Panc1 (cell line): ENCODE measurements at regions not wholly inside any gene's neighbourhood (a gene's known extent, or its start where the extent isn't known, plus 50 kb on each side); places are given as distances from the start of the nearest gene placed in this dataset.

Source experiments
- ATAC-seq: fragments of 200-7000 bp; cut with Tn5 transposase; 2 replicates; pipeline ENCODE4 v1.9.1; 2020; ENCODE audit warnings: mild to moderate bottlenecking, moderate library complexity
- BruUV-seq: library from RNA; stranded (reverse); fragments of 400-500 nt; replicated peaks from 2 replicates; lab custom pipeline; 2021; lab: Mats Ljungman, UMichigan
- CTCF ChIA-PET: fragments of 300-600 bp; sonication (Branson Sonifier 250); formaldehyde crosslinking; loops from one replicate; lab custom pipeline; 2022; ENCODE audit warnings: antibody characterized with exemption; lab: Charles Lee
- POLR2A ChIA-PET: fragments of 300-600 bp; sonication (Branson Sonifier 250); formaldehyde crosslinking; loops from one replicate; lab custom pipeline; 2022; ENCODE audit warnings: antibody characterized with exemption; lab: Charles Lee
- DNase-seq: peaks from one replicate; pipeline ENCODE4 v3.0.0-alpha.2; 2010; ENCODE audit warnings: low read depth, low spot score
- H3K27ac ChIP-seq: 2 replicates; pipeline ENCODE4 v1.5.1; 2011; ENCODE audit warnings: mild to moderate bottlenecking, low read length, inconsistent platforms
- H3K27me3 ChIP-seq: fragments of 200-500 bp; sonication (Bioruptor generic); 2 replicates; pipeline ENCODE4 v1.6.0; 2014; ENCODE audit warnings: low read length, inconsistent platforms; ENCODE audit not compliant: control insufficient read depth, insufficient read depth
- H3K36me3 ChIP-seq: fragments of 200-500 bp; sonication (Bioruptor generic); 2 replicates; pipeline ENCODE4 v1.5.1; 2014; ENCODE audit warnings: inconsistent platforms, mild to moderate bottlenecking, low read length, moderate library complexity; ENCODE audit not compliant: control insufficient read depth, insufficient read depth
- H3K4me1 ChIP-seq: 2 replicates; pipeline ENCODE4 v1.5.1; 2011; ENCODE audit warnings: inconsistent platforms, mild to moderate bottlenecking, low read length, moderate library complexity; ENCODE audit not compliant: control insufficient read depth, insufficient read depth
- H3K4me3 ChIP-seq, 2 experiments: 2 replicates each; pipeline ENCODE4 v1.5.1; 2011 to 2012; ENCODE audit warnings: low read depth in 2 of 2, low read length in 2 of 2, mild to moderate bottlenecking in 2 of 2, inconsistent platforms in 1 of 2, moderate library complexity in 1 of 2
- H3K9me3 ChIP-seq: fragments of 200-500 bp; sonication (Bioruptor generic); 2 replicates; pipeline ENCODE4 v1.5.1; 2014; ENCODE audit warnings: low read depth, mild to moderate bottlenecking, inconsistent platforms, low read length, moderate library complexity; ENCODE audit not compliant: control insufficient read depth, insufficient read depth
- POLR2AphosphoS5 ChIP-seq: IDR thresholded peaks from 2 replicates; pipeline ENCODE4 v1.6.1; 2012; ENCODE audit warnings: mild to moderate bottlenecking, low read depth, low read length, moderate library complexity
- SIN3A ChIP-seq: IDR thresholded peaks from 2 replicates; pipeline ENCODE4 v1.6.1; 2012; ENCODE audit warnings: low read depth, mild to moderate bottlenecking, low read length, moderate library complexity, borderline replicate concordance; ENCODE audit not compliant: insufficient read depth
- TCF7L2 ChIP-seq: IDR thresholded peaks from 2 replicates; pipeline ENCODE4 v1.6.1; 2011; ENCODE audit warnings: mild to moderate bottlenecking, low read depth, low read length, inconsistent platforms
- in situ Hi-C: cut with HindIII; loops from 2 replicates; pipeline ENCODE4 v1.10.0; 2016; ENCODE audit warnings: low sequenced_read_pairs, low pct_unique_long_range_greater_than_20kb
- intact Hi-C: fragments of 100-400 bp; cut with micrococcal nuclease; formaldehyde crosslinking; loops from one replicate; pipeline ENCODE4 v1.10.0; 2022; ENCODE audit not compliant: unreplicated experiment
- TF ChIP-seq, protein P1 (sequence below): fragments of 450-650 bp; IDR thresholded peaks from 2 replicates; pipeline ENCODE4 v1.5.1; 2017; ENCODE audit warnings: mild to moderate bottlenecking
- TF ChIP-seq, protein P2 (sequence below), 2 experiments: IDR thresholded peaks; 2 replicates each; pipeline ENCODE4 v1.6.1; 2011 to 2012; ENCODE audit warnings: low read depth in 2 of 2, control low read depth in 1 of 2, low read length in 1 of 2, mild to moderate bottlenecking in 1 of 2, moderate library complexity in 1 of 2; ENCODE audit not compliant: insufficient read depth in 1 of 2

DNA sequence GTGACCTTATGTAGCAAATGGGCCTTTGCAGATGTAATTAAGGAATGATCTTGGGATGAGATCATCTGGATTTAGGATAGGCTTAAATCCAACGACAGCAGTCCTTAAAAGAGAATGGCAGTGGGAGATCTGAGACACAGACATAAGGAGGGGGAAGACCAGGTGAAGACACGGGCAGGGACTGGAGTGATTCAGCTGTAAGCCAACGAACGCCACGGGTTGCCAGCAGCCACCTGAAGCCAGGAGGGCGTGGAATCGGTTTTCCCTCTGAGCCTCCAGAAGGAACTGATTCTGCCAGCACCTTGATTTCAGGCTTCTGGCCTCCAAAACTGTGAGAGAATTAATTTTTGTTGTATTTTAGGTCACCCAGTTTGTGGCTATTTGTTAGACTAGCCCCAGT, 218.6 kb upstream of the ANKRD55 start:
- Histone ChIP-seq H3K27ac (no peak overlapping the region), H3K9me3 (no peaks in the 10 kb centered on the region), H3K4me1 (no peaks in the 10 kb centered on the region), H3K27me3 (no peaks in the 10 kb centered on the region; the same call in none of the 2 replicates), H3K36me3 (no peaks in the 10 kb centered on the region), H3K4me3 (no peak overlapping the region)
- in situ Hi-C loops, result no loop called here
- DNase-seq (no peak), ATAC-seq (no peak)
- ChIA-PET CTCF (no interaction called here), POLR2A (no interaction called here)
- no peak for TF ChIP-seq POLR2AphosphoS5
- TF ChIP-seq TCF7L2, result no peak
- TF ChIP-seq, protein P1, sequence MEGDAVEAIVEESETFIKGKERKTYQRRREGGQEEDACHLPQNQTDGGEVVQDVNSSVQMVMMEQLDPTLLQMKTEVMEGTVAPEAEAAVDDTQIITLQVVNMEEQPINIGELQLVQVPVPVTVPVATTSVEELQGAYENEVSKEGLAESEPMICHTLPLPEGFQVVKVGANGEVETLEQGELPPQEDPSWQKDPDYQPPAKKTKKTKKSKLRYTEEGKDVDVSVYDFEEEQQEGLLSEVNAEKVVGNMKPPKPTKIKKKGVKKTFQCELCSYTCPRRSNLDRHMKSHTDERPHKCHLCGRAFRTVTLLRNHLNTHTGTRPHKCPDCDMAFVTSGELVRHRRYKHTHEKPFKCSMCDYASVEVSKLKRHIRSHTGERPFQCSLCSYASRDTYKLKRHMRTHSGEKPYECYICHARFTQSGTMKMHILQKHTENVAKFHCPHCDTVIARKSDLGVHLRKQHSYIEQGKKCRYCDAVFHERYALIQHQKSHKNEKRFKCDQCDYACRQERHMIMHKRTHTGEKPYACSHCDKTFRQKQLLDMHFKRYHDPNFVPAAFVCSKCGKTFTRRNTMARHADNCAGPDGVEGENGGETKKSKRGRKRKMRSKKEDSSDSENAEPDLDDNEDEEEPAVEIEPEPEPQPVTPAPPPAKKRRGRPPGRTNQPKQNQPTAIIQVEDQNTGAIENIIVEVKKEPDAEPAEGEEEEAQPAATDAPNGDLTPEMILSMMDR, result no peak
- TF ChIP-seq, protein P2, sequence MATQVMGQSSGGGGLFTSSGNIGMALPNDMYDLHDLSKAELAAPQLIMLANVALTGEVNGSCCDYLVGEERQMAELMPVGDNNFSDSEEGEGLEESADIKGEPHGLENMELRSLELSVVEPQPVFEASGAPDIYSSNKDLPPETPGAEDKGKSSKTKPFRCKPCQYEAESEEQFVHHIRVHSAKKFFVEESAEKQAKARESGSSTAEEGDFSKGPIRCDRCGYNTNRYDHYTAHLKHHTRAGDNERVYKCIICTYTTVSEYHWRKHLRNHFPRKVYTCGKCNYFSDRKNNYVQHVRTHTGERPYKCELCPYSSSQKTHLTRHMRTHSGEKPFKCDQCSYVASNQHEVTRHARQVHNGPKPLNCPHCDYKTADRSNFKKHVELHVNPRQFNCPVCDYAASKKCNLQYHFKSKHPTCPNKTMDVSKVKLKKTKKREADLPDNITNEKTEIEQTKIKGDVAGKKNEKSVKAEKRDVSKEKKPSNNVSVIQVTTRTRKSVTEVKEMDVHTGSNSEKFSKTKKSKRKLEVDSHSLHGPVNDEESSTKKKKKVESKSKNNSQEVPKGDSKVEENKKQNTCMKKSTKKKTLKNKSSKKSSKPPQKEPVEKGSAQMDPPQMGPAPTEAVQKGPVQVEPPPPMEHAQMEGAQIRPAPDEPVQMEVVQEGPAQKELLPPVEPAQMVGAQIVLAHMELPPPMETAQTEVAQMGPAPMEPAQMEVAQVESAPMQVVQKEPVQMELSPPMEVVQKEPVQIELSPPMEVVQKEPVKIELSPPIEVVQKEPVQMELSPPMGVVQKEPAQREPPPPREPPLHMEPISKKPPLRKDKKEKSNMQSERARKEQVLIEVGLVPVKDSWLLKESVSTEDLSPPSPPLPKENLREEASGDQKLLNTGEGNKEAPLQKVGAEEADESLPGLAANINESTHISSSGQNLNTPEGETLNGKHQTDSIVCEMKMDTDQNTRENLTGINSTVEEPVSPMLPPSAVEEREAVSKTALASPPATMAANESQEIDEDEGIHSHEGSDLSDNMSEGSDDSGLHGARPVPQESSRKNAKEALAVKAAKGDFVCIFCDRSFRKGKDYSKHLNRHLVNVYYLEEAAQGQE (IDR thresholded peaks at IDR 0.05; ENCODE audit: insufficient read depth in 1 of 2, low read depth in 2 of 2, low read length in 1 of 2), result no peak
- TF ChIP-seq SIN3A, result no peak
- BruUV-seq, result no TSS peak
- intact Hi-C loops, result no loop called here

DNA sequence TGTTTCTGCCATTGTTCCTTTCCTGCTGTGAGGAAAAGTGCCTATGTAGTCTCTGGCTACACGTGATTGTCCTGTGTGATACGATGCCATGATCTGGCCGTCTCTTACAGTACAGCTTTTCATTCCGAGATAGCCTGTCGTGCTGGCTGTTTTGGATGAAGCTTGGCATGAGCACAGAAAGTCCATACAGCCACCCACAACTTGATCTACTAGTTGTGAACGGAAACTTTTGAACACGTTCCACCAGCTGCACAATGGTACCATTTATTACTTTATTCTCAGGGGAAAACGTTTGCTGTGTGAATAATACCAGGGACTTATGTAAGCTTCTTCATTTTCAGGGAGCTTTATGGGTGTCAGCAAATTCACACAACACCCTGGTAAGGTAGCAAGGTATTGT, 217.6 kb upstream of the ANKRD55 start:
- no peak overlapping the region for H3K27ac ChIP-seq
- no peak for ATAC-seq
- no peaks in the 10 kb centered on the region for H3K9me3 ChIP-seq
- no peak overlapping the region for H3K4me3 ChIP-seq
- no peak for DNase-seq
- in situ Hi-C loops (no loop called here), intact Hi-C loops (no loop called here)
- ChIA-PET CTCF (no interaction called here), POLR2A (no interaction called here)
- no peaks in the 10 kb centered on the region for H3K4me1 ChIP-seq
- no TSS peak for BruUV-seq
- no peaks in the 10 kb centered on the region; the same call in none of the 2 replicates for H3K27me3 ChIP-seq
- TF ChIP-seq POLR2AphosphoS5, result no peak
- TF ChIP-seq, protein P2 (IDR thresholded peaks at IDR 0.05; ENCODE audit: insufficient read depth in 1 of 2, low read depth in 2 of 2, low read length in 1 of 2), result no peak
- TF ChIP-seq, protein P1, result no peak
- no peaks in the 10 kb centered on the region for H3K36me3 ChIP-seq
